ENCODE measurements at regions not wholly inside any gene's neighbourhood (a gene's known extent, or its start where the extent isn't known, plus 50 kb on each side); places are given as distances from the start of the nearest gene placed in this dataset.

GRCh38 chr20:63065911-63066310 is 59.1 kb upstream of the BHLHE23 start:
- no peak for TF ChIP-seq CTCF (IDR thresholded peaks at IDR 0.05)
- TF ChIP-seq POLR2A (IDR thresholded peaks at IDR 0.05) = no peak
